H9 (cell line): ENCODE measurements at regions not wholly inside any gene's neighbourhood (a gene's known extent, or its start where the extent isn't known, plus 50 kb on each side); places are given as distances from the start of the nearest gene placed in this dataset.

Experiments used
- DNase-seq: peaks from one replicate; pipeline ENCODE4 v3.0.0-alpha.2; 2017
- H2AFZ ChIP-seq: one replicate; pipeline ENCODE4 v1.6.1; 2013; ENCODE audit warnings: mild to moderate bottlenecking, low read length, control low read depth, moderate library complexity
- H2AK5ac ChIP-seq: 2 replicates; pipeline ENCODE4 v1.6.1; 2013; ENCODE audit warnings: low read length, control low read depth, mixed read lengths; ENCODE audit not compliant: insufficient read length
- H2BK120ac ChIP-seq: one replicate; pipeline ENCODE4 v1.6.1; 2013; ENCODE audit warnings: low read depth, mild to moderate bottlenecking, low read length, control low read depth, inconsistent platforms; ENCODE audit not compliant: poor library complexity, severe bottlenecking
- H2BK12ac ChIP-seq: 2 replicates; pipeline ENCODE4 v1.6.1; 2013; ENCODE audit warnings: low read length, control low read depth, mixed read lengths, low read depth; ENCODE audit not compliant: insufficient read length
- H2BK15ac ChIP-seq: 2 replicates; pipeline ENCODE4 v1.6.1; 2013; ENCODE audit warnings: low read depth, low read length, control low read depth
- H2BK20ac ChIP-seq: one replicate; pipeline ENCODE4 v1.6.1; 2013; ENCODE audit warnings: low read depth, mild to moderate bottlenecking, low read length, control low read depth, inconsistent platforms; ENCODE audit not compliant: poor library complexity, severe bottlenecking
- H2BK5ac ChIP-seq: 2 replicates; pipeline ENCODE4 v1.6.1; 2013; ENCODE audit warnings: low read length, control low read depth, mixed read lengths; ENCODE audit not compliant: insufficient read length
- H3K14ac ChIP-seq: 2 replicates; pipeline ENCODE4 v1.6.1; 2013; ENCODE audit warnings: low read length, control low read depth; ENCODE audit not compliant: insufficient read depth
- H3K18ac ChIP-seq: 2 replicates; pipeline ENCODE4 v1.6.1; 2013; ENCODE audit warnings: low read depth, mild to moderate bottlenecking, mixed read lengths, low read length, control low read depth; ENCODE audit not compliant: insufficient read length
- H3K23ac ChIP-seq: 2 replicates; pipeline ENCODE4 v1.6.1; 2013; ENCODE audit warnings: low read length, control low read depth, mixed read lengths, low read depth; ENCODE audit not compliant: insufficient read length
- H3K23me2 ChIP-seq: 2 replicates; pipeline ENCODE4 v1.6.1; 2013; ENCODE audit warnings: low read depth, mild to moderate bottlenecking, mixed read lengths, low read length, control low read depth; ENCODE audit not compliant: insufficient read length, poor library complexity, severe bottlenecking
- H3K27ac ChIP-seq: 2 replicates; pipeline ENCODE4 v1.5.1; 2013; ENCODE audit warnings: low read length, control low read depth, mixed read lengths, low read depth; ENCODE audit not compliant: insufficient read length
- H3K27me3 ChIP-seq: 2 replicates; pipeline ENCODE4 v1.6.1; 2013; ENCODE audit warnings: low read length, control low read depth, inconsistent platforms; ENCODE audit not compliant: insufficient read depth
- H3K4ac ChIP-seq: 2 replicates; pipeline ENCODE4 v1.6.1; 2013; ENCODE audit warnings: low read depth, mild to moderate bottlenecking, control low read depth, inconsistent platforms, low read length, moderate library complexity
- H3K4me1 ChIP-seq: 2 replicates; pipeline ENCODE4 v1.6.1; 2013; ENCODE audit warnings: low read length, control low read depth, inconsistent platforms; ENCODE audit not compliant: insufficient read depth
- H3K4me2 ChIP-seq: 2 replicates; pipeline ENCODE4 v1.6.1; 2013; ENCODE audit warnings: low read length, control low read depth, mixed read lengths; ENCODE audit not compliant: insufficient read length, insufficient read depth
- H3K56ac ChIP-seq: 2 replicates; pipeline ENCODE4 v1.6.1; 2013; ENCODE audit warnings: low read depth, mild to moderate bottlenecking, mixed read lengths, low read length, control low read depth; ENCODE audit not compliant: insufficient read length
- H3K79me1 ChIP-seq: 2 replicates; pipeline ENCODE4 v1.6.1; 2013; ENCODE audit warnings: low read depth, mild to moderate bottlenecking, moderate library complexity, low read length, control low read depth, inconsistent platforms; ENCODE audit not compliant: insufficient read depth, poor library complexity, severe bottlenecking
- H3K79me2 ChIP-seq: 2 replicates; pipeline ENCODE4 v1.6.1; 2013; ENCODE audit warnings: low read length, control low read depth, inconsistent platforms; ENCODE audit not compliant: insufficient read depth
- H3K9ac ChIP-seq: 2 replicates; pipeline ENCODE4 v1.6.1; 2013; ENCODE audit warnings: low read length, control low read depth, mixed read lengths; ENCODE audit not compliant: insufficient read length; ENCODE audit errors: extremely low read depth
- H3K9me3 ChIP-seq: one replicate; pipeline ENCODE4 v1.6.1; 2013; ENCODE audit warnings: low read depth, low read length, inconsistent platforms; ENCODE audit not compliant: control insufficient read depth
- H3T11ph ChIP-seq: one replicate; pipeline ENCODE4 v1.6.1; 2013; ENCODE audit warnings: mild to moderate bottlenecking, low read length, control low read depth, inconsistent platforms
- H4K20me1 ChIP-seq: one replicate; pipeline ENCODE4 v1.6.1; 2013; ENCODE audit not compliant: control insufficient read depth, insufficient read length, insufficient read depth
- H4K5ac ChIP-seq: 2 replicates; pipeline ENCODE4 v1.6.1; 2013; ENCODE audit warnings: low read depth, mild to moderate bottlenecking, mixed read lengths, low read length, control low read depth; ENCODE audit not compliant: insufficient read length
- H4K8ac ChIP-seq: replicated peaks from 2 replicates; pipeline ENCODE4 v1.6.1; 2013; ENCODE audit warnings: low read length, control low read depth, mixed read lengths, low read depth; ENCODE audit not compliant: insufficient read length
- H4K91ac ChIP-seq: 2 replicates; pipeline ENCODE4 v1.6.1; 2013; ENCODE audit warnings: low read depth, mild to moderate bottlenecking, moderate library complexity, mixed read lengths, low read length, control low read depth; ENCODE audit not compliant: insufficient read length
- H3K27ac Mint-ChIP-seq, 3 experiments: 2 replicates in 2 of 3; 3 replicates in 1 of 3; pipeline ENCODE4 v1.8.0; 2020 to 2021; ENCODE audit warnings: mixed read lengths in 3 of 3, mild to moderate bottlenecking in 1 of 3, moderate library complexity in 1 of 3
- H3K27me3 Mint-ChIP-seq: 2 replicates; pipeline ENCODE4 v1.8.0; 2021; ENCODE audit warnings: low read depth, mild to moderate bottlenecking, moderate library complexity, mixed read lengths
- H3K36me3 Mint-ChIP-seq, 3 experiments: 2 replicates in 2 of 3; 3 replicates in 1 of 3; pipeline ENCODE4 v1.8.0; 2020 to 2021; ENCODE audit warnings: low read depth in 3 of 3, mixed read lengths in 3 of 3; ENCODE audit not compliant: insufficient read depth in 1 of 3
- H3K4me1 Mint-ChIP-seq, 2 experiments: 2 replicates each; pipeline ENCODE4 v1.8.0; 2020; ENCODE audit warnings: mixed read lengths in 2 of 2
- H3K4me3 Mint-ChIP-seq, 2 experiments: 2 replicates in 1 of 2; 3 replicates in 1 of 2; pipeline ENCODE4 v1.8.0; 2020 to 2021; ENCODE audit warnings: mild to moderate bottlenecking in 2 of 2, mixed read lengths in 2 of 2, moderate library complexity in 1 of 2
- H3K9me3 Mint-ChIP-seq, 2 experiments: 2 replicates in 1 of 2; 3 replicates in 1 of 2; pipeline ENCODE4 v1.8.0; 2020; ENCODE audit warnings: mild to moderate bottlenecking in 2 of 2, mixed read lengths in 2 of 2, moderate library complexity in 1 of 2
- CTCF ChIP-seq: fragments of 200-600 bp; sonication (generic); conservative IDR thresholded peaks from 3 replicates; pipeline ENCODE4 v1.8.0; 2021; ENCODE audit warnings: antibody characterized with exemption, mild to moderate bottlenecking
- WGBS: extraction: QIAGEN DNeasy Blood & Tissue Kit; methylation state at CpG from one replicate; pipeline ENCODE4 v1.1.7; 2013; ENCODE audit warnings: missing lambda C conversion rate, low lambda C conversion rate, mixed read lengths; ENCODE audit not compliant: insufficient read length; ENCODE audit errors: extremely low coverage; 5-methylcytosine and 5-hydroxymethylcytosine counted together

- Histone ChIP-seq H4K8ac (no peak overlapping the region), H2BK5ac (no peak overlapping the region), H3K79me1 (no peaks in the 10 kb centered on the region), H3K4me1 (peaks cover 4% of the 10 kb centered on the region; the same call in 1 of the 2 replicates), H3K9ac (no peak overlapping the region), H3K23me2 (no peaks in the 10 kb centered on the region), H4K5ac (peak overlapping the region; percentile 8), H4K91ac (no peak overlapping the region), H3K79me2 (no peaks in the 10 kb centered on the region), H3K14ac (no peak overlapping the region), H3K9me3 (no peaks in the 10 kb centered on the region), H2BK20ac (no peak overlapping the region), H3K4ac (no peak overlapping the region), H2BK12ac (no peak overlapping the region), H3K4me2 (no peak overlapping the region), H3K27ac (no peak overlapping the region), H3K23ac (no peak overlapping the region), H3K27me3 (no peaks in the 10 kb centered on the region), H3K56ac (no peak overlapping the region), H2AK5ac (no peak overlapping the region), H2BK15ac (no peak overlapping the region), H4K20me1 (no peaks in the 10 kb centered on the region), H3T11ph (no peak overlapping the region), H2BK120ac (no peak overlapping the region), H2AFZ (no peak overlapping the region), H3K18ac (peak overlapping the region; percentile 44)
- peaks cover 8 to 10% of the 10 kb centered on the region in 2 experiments for H3K4me1 Mint-ChIP-seq
- H3K36me3 Mint-ChIP-seq, result no peaks in the 10 kb centered on the region
- no peak for TF ChIP-seq CTCF
- no peaks in the 10 kb centered on the region for H3K27me3 Mint-ChIP-seq
- H3K9me3 Mint-ChIP-seq, result peaks cover 0 to 4% of the 10 kb centered on the region in 2 experiments; a peak in 1 of 5 replicates
- H3K4me3 Mint-ChIP-seq, result no peak overlapping the region
- WGBS, result no CpG with 5 or more reads among the region's 1 CpG
- H3K27ac Mint-ChIP-seq, result peak overlapping the region in 2 of 3 experiments; percentile 0 to 3; a peak in 3 of 7 replicates
- DNase-seq, result no peak
These were observed 350.0 kb upstream of the THBS1 start for GRCh38 chr15:39230908-39231285.
